Mucosa of rectum (tissue), 2 donors: ENCODE measurements at regions not wholly inside any gene's neighbourhood (a gene's known extent, or its start where the extent isn't known, plus 50 kb on each side); places are given as distances from the start of the nearest gene placed in this dataset.

Experiments
- H3K27ac ChIP-seq, 2 donors: one replicate each; pipeline ENCODE4 v1.7.0; 2013; ENCODE audit warnings: inconsistent platforms in 2 of 2, low read depth in 2 of 2, low read length in 2 of 2
- H3K27me3 ChIP-seq, 2 donors: one replicate each; pipeline ENCODE4 v1.7.0; 2013; ENCODE audit warnings: low read length in 2 of 2; ENCODE audit not compliant: control insufficient read depth in 2 of 2, insufficient read depth in 2 of 2
- H3K36me3 ChIP-seq, 2 donors: one replicate each; pipeline ENCODE4 v1.7.0; 2013; ENCODE audit warnings: low read length in 2 of 2; ENCODE audit not compliant: control insufficient read depth in 2 of 2, insufficient read depth in 2 of 2
- H3K4me1 ChIP-seq, 2 donors: one replicate each; pipeline ENCODE4 v1.7.0; 2013; ENCODE audit warnings: low read length in 2 of 2, mild to moderate bottlenecking in 1 of 2; ENCODE audit not compliant: control insufficient read depth in 2 of 2, insufficient read depth in 2 of 2
- H3K4me3 ChIP-seq, 2 donors: one replicate each; pipeline ENCODE4 v1.7.0; 2013; ENCODE audit warnings: low read length in 2 of 2
- H3K9ac ChIP-seq, 2 donors: one replicate each; pipeline ENCODE4 v1.7.0; 2013; ENCODE audit warnings: low read length in 2 of 2, low read depth in 1 of 2, mild to moderate bottlenecking in 1 of 2
- H3K9me3 ChIP-seq, 2 donors: one replicate each; pipeline ENCODE4 v1.7.0; 2013; ENCODE audit warnings: low read length in 2 of 2; ENCODE audit not compliant: control insufficient read depth in 2 of 2
- donor health status: healthy.
- donor health status: Normal muscosa, but diverticular disease.

GRCh38 chr4:181593703-181594102 lies 649.5 kb upstream of the TENM3 start:
- Histone ChIP-seq H3K4me1 (no peaks in the 10 kb centered on the region), H3K27me3 (no peaks in the 10 kb centered on the region), H3K9ac (no peak overlapping the region), H3K27ac (no peak overlapping the region), H3K36me3 (no peaks in the 10 kb centered on the region), H3K4me3 (no peak overlapping the region), H3K9me3 (no peaks in the 10 kb centered on the region)

DNA sequence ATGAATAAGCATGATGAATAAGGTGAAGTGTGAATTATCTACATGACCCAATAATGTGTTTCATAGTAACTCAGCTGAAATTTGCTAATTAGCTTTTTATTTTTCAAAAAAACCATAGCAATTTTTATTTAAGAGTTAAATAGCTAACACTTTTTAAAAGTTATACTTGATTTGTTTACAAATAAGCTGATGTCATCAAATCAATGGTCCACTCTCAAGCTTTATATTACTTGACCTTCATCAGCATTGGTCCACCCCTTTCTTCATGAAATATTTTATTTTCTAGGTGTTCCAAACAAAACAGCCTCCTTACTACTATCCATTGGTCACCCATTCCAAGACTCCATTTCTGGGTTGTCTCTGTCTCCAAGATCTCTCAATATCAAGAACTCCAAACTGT lies 649.0 kb upstream of the TENM3 start:
- Histone ChIP-seq H3K4me3 (no peak overlapping the region), H3K4me1 (no peaks in the 10 kb centered on the region), H3K27ac (no peak overlapping the region), H3K9ac (no peak overlapping the region), H3K36me3 (no peaks in the 10 kb centered on the region), H3K9me3 (no peaks in the 10 kb centered on the region), H3K27me3 (no peaks in the 10 kb centered on the region)

DNA sequence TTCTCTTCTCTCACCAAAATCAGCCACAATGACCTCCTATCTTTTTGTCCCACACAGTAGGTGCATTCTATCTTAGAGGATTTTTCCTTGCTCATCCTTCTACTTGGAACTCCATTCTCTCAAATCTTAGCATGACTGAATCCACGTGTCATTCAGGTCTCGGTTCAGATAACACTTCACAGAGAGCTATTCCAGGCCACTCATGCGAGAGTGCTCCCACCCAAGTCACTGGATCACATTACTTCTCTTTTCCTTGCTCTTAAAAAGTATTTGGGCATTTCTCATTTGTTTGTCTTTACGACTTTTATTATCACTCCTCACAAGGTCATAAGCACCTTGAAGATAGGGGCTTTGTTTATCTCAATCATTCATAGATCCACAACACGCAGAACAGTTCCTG lies 647.5 kb upstream of the TENM3 start:
- no peaks in the 10 kb centered on the region for H3K4me1 ChIP-seq
- H3K9me3 ChIP-seq: no peaks in the 10 kb centered on the region
- no peak overlapping the region for H3K9ac ChIP-seq
- H3K27me3 ChIP-seq: no peaks in the 10 kb centered on the region
- H3K27ac ChIP-seq: no peak overlapping the region
- H3K36me3 ChIP-seq: no peaks in the 10 kb centered on the region
- H3K4me3 ChIP-seq: no peak overlapping the region

- no peaks in the 10 kb centered on the region for H3K4me1 ChIP-seq
- H3K36me3 ChIP-seq: no peaks in the 10 kb centered on the region
These were observed 645.4 kb upstream of the TENM3 start for GRCh38 chr4:181597766-181598165.

GRCh38 chr4:181599134-181599533 lies 644.1 kb upstream of the TENM3 start:
- no peak overlapping the region for H3K9ac ChIP-seq
- no peak overlapping the region for H3K4me3 ChIP-seq
- no peak overlapping the region for H3K27ac ChIP-seq
- no peaks in the 10 kb centered on the region for H3K4me1 ChIP-seq
- H3K27me3 ChIP-seq: no peaks in the 10 kb centered on the region
- no peaks in the 10 kb centered on the region for H3K9me3 ChIP-seq
- H3K36me3 ChIP-seq: no peaks in the 10 kb centered on the region

More at GRCh38 chr4:181597766-181598165, 645.4 kb upstream of the TENM3 start:
- Histone ChIP-seq H3K27ac (no peak overlapping the region), H3K9ac (no peak overlapping the region), H3K4me3 (no peak overlapping the region), H3K27me3 (no peaks in the 10 kb centered on the region), H3K9me3 (no peaks in the 10 kb centered on the region)

- no peak overlapping the region for H3K27ac ChIP-seq
These were observed 642.1 kb upstream of the TENM3 start for GRCh38 chr4:181601103-181601502.

GRCh38 chr4:181604546-181604945 lies 638.7 kb upstream of the TENM3 start:
- Histone ChIP-seq H3K36me3 (no peaks in the 10 kb centered on the region), H3K9me3 (no peaks in the 10 kb centered on the region), H3K27ac (no peak overlapping the region), H3K9ac (no peak overlapping the region), H3K27me3 (no peaks in the 10 kb centered on the region), H3K4me1 (no peaks in the 10 kb centered on the region), H3K4me3 (no peak overlapping the region)

More at GRCh38 chr4:181601103-181601502, 642.1 kb upstream of the TENM3 start:
- Histone ChIP-seq H3K9me3 (no peaks in the 10 kb centered on the region), H3K9ac (no peak overlapping the region), H3K4me1 (no peaks in the 10 kb centered on the region), H3K27me3 (no peaks in the 10 kb centered on the region), H3K4me3 (no peak overlapping the region), H3K36me3 (no peaks in the 10 kb centered on the region)

DNA sequence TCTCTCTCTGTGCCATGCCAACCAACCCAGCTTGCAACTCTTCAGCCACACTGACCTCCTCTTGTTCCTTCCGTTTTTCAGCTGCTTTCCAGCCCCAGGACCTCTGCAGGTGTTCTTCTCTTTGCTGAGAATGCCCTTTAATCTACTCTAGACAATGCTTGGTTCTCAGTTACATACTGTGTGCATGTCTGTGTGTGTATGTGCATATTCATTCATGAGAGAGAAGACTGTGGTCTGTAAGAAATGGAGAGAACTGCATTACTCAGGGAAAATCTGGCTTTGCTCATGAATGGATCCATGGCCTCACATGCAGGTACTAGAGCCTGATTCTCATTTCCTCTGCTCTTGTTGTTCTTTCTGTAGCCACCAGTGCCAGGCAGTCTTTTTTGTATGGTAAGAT lies 636.9 kb upstream of the TENM3 start:
- H3K9me3 ChIP-seq: no peaks in the 10 kb centered on the region
- no peak overlapping the region for H3K4me3 ChIP-seq
- no peaks in the 10 kb centered on the region for H3K36me3 ChIP-seq
- peaks cover 0 to 2% of the 10 kb centered on the region in 2 donors for H3K4me1 ChIP-seq
- no peaks in the 10 kb centered on the region for H3K27me3 ChIP-seq
- H3K9ac ChIP-seq: no peak overlapping the region
- no peak overlapping the region for H3K27ac ChIP-seq

DNA sequence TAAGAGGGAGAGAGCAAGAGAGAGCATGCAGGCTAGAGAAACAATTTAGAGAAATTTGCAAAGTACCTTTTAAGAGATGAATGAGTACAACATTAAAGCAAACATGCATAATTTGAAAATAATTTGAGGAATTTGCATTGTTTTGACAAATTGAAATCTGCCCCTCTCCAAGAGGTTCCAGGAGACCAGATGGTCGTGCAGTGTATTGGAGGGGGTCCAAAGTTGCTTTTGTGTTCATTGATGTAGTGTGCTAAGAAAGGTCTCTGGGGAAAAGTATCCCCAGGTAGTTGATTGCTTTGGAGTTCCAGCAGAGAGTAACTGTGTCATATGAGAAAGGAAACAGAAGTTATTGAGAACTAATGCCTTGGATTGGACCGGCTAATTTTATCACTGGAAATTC lies 635.0 kb upstream of the TENM3 start:
- Histone ChIP-seq H3K9ac (no peak overlapping the region), H3K4me1 (peaks cover 0 to 2% of the 10 kb centered on the region in 2 donors), H3K9me3 (no peaks in the 10 kb centered on the region), H3K36me3 (no peaks in the 10 kb centered on the region), H3K27ac (no peak overlapping the region), H3K27me3 (no peaks in the 10 kb centered on the region), H3K4me3 (no peak overlapping the region)

- peaks cover 0 to 2% of the 10 kb centered on the region in 2 donors for H3K4me1 ChIP-seq
- no peaks in the 10 kb centered on the region for H3K27me3 ChIP-seq
- H3K9ac ChIP-seq: no peak overlapping the region
- H3K4me3 ChIP-seq: no peak overlapping the region
- no peaks in the 10 kb centered on the region for H3K9me3 ChIP-seq
- no peaks in the 10 kb centered on the region for H3K36me3 ChIP-seq
- no peak overlapping the region for H3K27ac ChIP-seq
These were observed 632.0 kb upstream of the TENM3 start for GRCh38 chr4:181611033-181611711.
